Stomach (tissue), 8 donors: ENCODE measurements at regions not wholly inside any gene's neighbourhood (a gene's known extent, or its start where the extent isn't known, plus 50 kb on each side); places are given as distances from the start of the nearest gene placed in this dataset.
A peak's percentile ranks its signal among the peaks of the same experiment; 100 is the strongest.

ENCODE experiments used
- DNase-seq, 2 donors: peaks; one replicate each; pipeline versions ENCODE4 v3.0.0 to v3.0.0-alpha.2; 2013 to 2019
- H3K27ac ChIP-seq, 5 donors: fragments of 200-600 bp in 4 of 5; sonication (generic) in 4 of 5; one replicate each; pipeline ENCODE4 v1.5.1; 2013 to 2019; ENCODE audit warnings: mild to moderate bottlenecking in 1 of 5, moderate library complexity in 1 of 5
- H3K27me3 ChIP-seq, 3 donors: fragments of 200-600 bp; sonication (generic); one replicate each; pipeline ENCODE4 v1.5.1; 2017 to 2019; ENCODE audit warnings: mixed run types in 1 of 3
- H3K36me3 ChIP-seq, 4 donors: fragments of 200-600 bp; sonication (generic); 1 replicate in 3 of 4; 2 replicates in 1 of 4; pipeline ENCODE4 v1.5.1; 2016 to 2019
- H3K4me1 ChIP-seq, 4 donors: fragments of 200-600 bp; sonication (generic); one replicate each; pipeline ENCODE4 v1.5.1; 2016 to 2019
- H3K4me3 ChIP-seq, 4 donors: fragments of 200-600 bp; sonication (generic) in 3 of 4; one replicate each; pipeline ENCODE4 v1.5.1; 2016 to 2019; ENCODE audit warnings: mild to moderate bottlenecking in 1 of 4
- H3K9me3 ChIP-seq, 4 donors: fragments of 200-600 bp; sonication (generic); one replicate each; pipeline ENCODE4 v1.5.1; 2016 to 2019
- CTCF ChIP-seq, 7 experiments: fragments of 450-650 bp in 4 of 7; fragments of 200-600 bp in 3 of 7; sonication (generic) in 3 of 7; IDR thresholded peaks; one replicate each; pipeline ENCODE4 v1.5.1; 2016 to 2019; ENCODE audit warnings: antibody characterized with exemption in 7 of 7, control low read depth in 2 of 7, mild to moderate bottlenecking in 1 of 7
- EP300 ChIP-seq: sonication (generic); formaldehyde crosslinking; IDR thresholded peaks from one replicate; pipeline ENCODE4 v1.6.1; 2017; ENCODE audit warnings: antibody characterized with exemption
- POLR2A ChIP-seq, 4 donors: fragments of 450-650 bp; IDR thresholded peaks; one replicate each; pipeline ENCODE4 v1.6.1; 2016; ENCODE audit warnings: antibody characterized with exemption in 4 of 4, control low read depth in 2 of 4, mild to moderate bottlenecking in 1 of 4, moderate library complexity in 1 of 4
- POLR2AphosphoS5 ChIP-seq, 3 donors: sonication (generic); formaldehyde crosslinking; IDR thresholded peaks; one replicate each; pipeline ENCODE4 v1.6.1; 2016; ENCODE audit warnings: antibody characterized with exemption in 3 of 3
- WGBS, 5 donors: extraction: QIAGEN DNeasy Blood & Tissue Kit in 3 of 5; methylation state at CpG; one replicate each; pipeline versions ENCODE4 v1.1.5 to v1.1.7; 2013 to 2018; 5-methylcytosine and 5-hydroxymethylcytosine counted together
- intact Hi-C: fragments of 100-400 bp; cut with DNase I; formaldehyde crosslinking; loops from one replicate; pipeline ENCODE4 v1.15.1; 2023; ENCODE audit warnings: low total_unique reads
- donor health status: healthy with polysubstance abuse.
- donor health status: Bipolar disorder and iron deficiency.
- donor health status: healthy.

GRCh38 chr9:29144476-29144875, 1571.2 kb upstream of the C9orf72 start:
- no peaks in the 10 kb centered on the region for H3K27me3 ChIP-seq
- 92 to 95% (median 92%) methylated on average over 1 of the region's 1 CpG for WGBS, 5 donors
- H3K4me3 ChIP-seq = no peak overlapping the region
- H3K4me1 ChIP-seq = no peaks in the 10 kb centered on the region
- peaks cover 0 to 6% (median 0%) of the 10 kb centered on the region in 4 donors for H3K9me3 ChIP-seq
- DNase-seq = no peak
- no peak overlapping the region for H3K27ac ChIP-seq
- TF ChIP-seq POLR2A (IDR thresholded peaks at IDR 0.05) = no peak
- no peak for TF ChIP-seq POLR2AphosphoS5 (IDR thresholded peaks at IDR 0.05)
- TF ChIP-seq EP300 = no peak
- no peak for TF ChIP-seq CTCF (IDR thresholded peaks at IDR 0.05)
- intact Hi-C loops = no loop called here
- H3K36me3 ChIP-seq = no peaks in the 10 kb centered on the region

GRCh38 chr9:29150606-29151005, 1577.3 kb upstream of the C9orf72 start:
- no peak overlapping the region for H3K4me3 ChIP-seq

GRCh38 chr9:29160763-29161353, 1587.6 kb upstream of the C9orf72 start:
- H3K4me1 ChIP-seq = no peaks in the 10 kb centered on the region
- no peaks in the 10 kb centered on the region for H3K27me3 ChIP-seq
- H3K27ac ChIP-seq = no peak overlapping the region
- no peaks in the 10 kb centered on the region for H3K9me3 ChIP-seq
- peak in 1 of 2 donors; percentile 5 for DNase-seq
- WGBS, 5 donors = 77 to 81% (median 80%) methylated on average over 6 of the region's 6 CpGs
- H3K36me3 ChIP-seq = no peaks in the 10 kb centered on the region
- TF ChIP-seq POLR2AphosphoS5 (IDR thresholded peaks at IDR 0.05) = no peak
- no peak for TF ChIP-seq CTCF (IDR thresholded peaks at IDR 0.05)
- TF ChIP-seq POLR2A (IDR thresholded peaks at IDR 0.05) = no peak
- TF ChIP-seq EP300 = no peak
- H3K4me3 ChIP-seq = no peak overlapping the region
- intact Hi-C loops = no loop called here

More at GRCh38 chr9:29150606-29151005, 1577.3 kb upstream of the C9orf72 start:
- Histone ChIP-seq H3K36me3 (no peaks in the 10 kb centered on the region), H3K4me1 (no peaks in the 10 kb centered on the region), H3K9me3 (no peaks in the 10 kb centered on the region), H3K27me3 (no peaks in the 10 kb centered on the region), H3K27ac (no peak overlapping the region)
- no peak for DNase-seq
- intact Hi-C loops = no loop called here
- WGBS, 5 donors = 88 to 92% (median 89%) methylated on average over 3 of the region's 3 CpGs
- TF ChIP-seq EP300 (no peak), POLR2A (IDR thresholded peaks at IDR 0.05) (no peak), CTCF (IDR thresholded peaks at IDR 0.05) (no peak), POLR2AphosphoS5 (IDR thresholded peaks at IDR 0.05) (no peak)

GRCh38 chr9:29174136-29174535, 1600.9 kb upstream of the C9orf72 start:
- intact Hi-C loops = no loop called here
- TF ChIP-seq POLR2AphosphoS5 (IDR thresholded peaks at IDR 0.05) (no peak), CTCF (IDR thresholded peaks at IDR 0.05) (no peak), POLR2A (IDR thresholded peaks at IDR 0.05) (no peak), EP300 (no peak)
- no peak overlapping the region for H3K27ac ChIP-seq
- no peak for DNase-seq
- no peaks in the 10 kb centered on the region for H3K36me3 ChIP-seq
- H3K4me3 ChIP-seq = no peak overlapping the region
- no peaks in the 10 kb centered on the region for H3K4me1 ChIP-seq
- H3K27me3 ChIP-seq = no peaks in the 10 kb centered on the region
- WGBS, 5 donors = 78 to 88% (median 82%) methylated on average over 3 of the region's 3 CpGs
- peaks cover 0 to 7% (median 0%) of the 10 kb centered on the region in 4 donors for H3K9me3 ChIP-seq
